ENCODE measurements at regions not wholly inside any gene's neighbourhood (a gene's known extent, or its start where the extent isn't known, plus 50 kb on each side); places are given as distances from the start of the nearest gene placed in this dataset.

GRCh38 chr10:120369856-120370276 lies 87.2 kb upstream of the PLPP4 start:
- Histone ChIP-seq H3K9ac (ENCODE audit: low read length) (no peak overlapping the region), H3K4me3 (ENCODE audit: control extremely low read depth in 1 of 5, extremely low read depth in 1 of 5, insufficient read depth in 1 of 5, low read depth in 2 of 5, low read length in 4 of 5) (no peak overlapping the region), H3K36me3 (replicated peaks in 1 of 2; ENCODE audit: control extremely low read depth in 1 of 2, control insufficient read depth in 1 of 2, extremely low read depth in 1 of 2, insufficient read depth in 2 of 2, low read length in 1 of 2) (no peaks in the 10 kb centered on the region), H3K4me2 (replicated peaks; ENCODE audit: low read depth, low read length, poor library complexity, severe bottlenecking) (no peak overlapping the region), H4K20me1 (ENCODE audit: control insufficient read depth, insufficient read depth, low read length, poor library complexity, severe bottlenecking) (no peaks in the 10 kb centered on the region), H3K4me1 (ENCODE audit: control insufficient read depth in 2 of 2, insufficient read depth in 2 of 2, low read length in 2 of 2) (no peaks in the 10 kb centered on the region), H3K9me3 (ENCODE audit: control extremely low read depth in 1 of 3, control insufficient read depth in 2 of 3, insufficient read depth in 1 of 3, low read length in 2 of 3) (no peaks in the 10 kb centered on the region), H3K79me2 (ENCODE audit: control insufficient read depth, insufficient read depth, low read length) (no peaks in the 10 kb centered on the region), H3K27ac (ENCODE audit: low read length in 2 of 2) (no peak overlapping the region), H2AFZ (ENCODE audit: insufficient read depth, low read depth, low read length, poor library complexity, severe bottlenecking) (no peak overlapping the region), H3K27me3 (replicated peaks in 1 of 4; ENCODE audit: control extremely low read depth in 1 of 4, control insufficient read depth in 3 of 4, insufficient read depth in 4 of 4, low read length in 3 of 4) (no peaks in the 10 kb centered on the region)
- POLR2A ChIA-PET: no interaction called here
- WGBS (ENCODE audit: insufficient coverage): no CpG with 5 or more reads among the region's 2 CpGs
- ATAC-seq (ENCODE audit: low read depth) (no peak), DNase-seq (no peak)
- intact Hi-C loops (cut with micrococcal nuclease): no loop called here
- Mint-ChIP-seq H3K4me3 (no peak overlapping the region), H3K27ac (no peak overlapping the region), H3K27me3 (peaks cover 8% of the 10 kb centered on the region), H3K4me1 (no peaks in the 10 kb centered on the region), H3K9me3 (ENCODE audit: insufficient read depth) (no peaks in the 10 kb centered on the region)
- TF ChIP-seq, protein P1, sequence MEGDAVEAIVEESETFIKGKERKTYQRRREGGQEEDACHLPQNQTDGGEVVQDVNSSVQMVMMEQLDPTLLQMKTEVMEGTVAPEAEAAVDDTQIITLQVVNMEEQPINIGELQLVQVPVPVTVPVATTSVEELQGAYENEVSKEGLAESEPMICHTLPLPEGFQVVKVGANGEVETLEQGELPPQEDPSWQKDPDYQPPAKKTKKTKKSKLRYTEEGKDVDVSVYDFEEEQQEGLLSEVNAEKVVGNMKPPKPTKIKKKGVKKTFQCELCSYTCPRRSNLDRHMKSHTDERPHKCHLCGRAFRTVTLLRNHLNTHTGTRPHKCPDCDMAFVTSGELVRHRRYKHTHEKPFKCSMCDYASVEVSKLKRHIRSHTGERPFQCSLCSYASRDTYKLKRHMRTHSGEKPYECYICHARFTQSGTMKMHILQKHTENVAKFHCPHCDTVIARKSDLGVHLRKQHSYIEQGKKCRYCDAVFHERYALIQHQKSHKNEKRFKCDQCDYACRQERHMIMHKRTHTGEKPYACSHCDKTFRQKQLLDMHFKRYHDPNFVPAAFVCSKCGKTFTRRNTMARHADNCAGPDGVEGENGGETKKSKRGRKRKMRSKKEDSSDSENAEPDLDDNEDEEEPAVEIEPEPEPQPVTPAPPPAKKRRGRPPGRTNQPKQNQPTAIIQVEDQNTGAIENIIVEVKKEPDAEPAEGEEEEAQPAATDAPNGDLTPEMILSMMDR (IDR thresholded peaks at IDR 0.05): no peak
- TF ChIP-seq EZH2 (IDR thresholded peaks at IDR 0.05; ENCODE audit: borderline replicate concordance, insufficient read depth, low read depth, low read length, poor library complexity, severe bottlenecking): no peak
- CTCF ChIA-PET: interaction anchor here (0.7 kb wide), 1 partner anchor 33 kb away, joined by 3 read pairs; no protein-coding TSS in a partner anchor

GRCh38 chr10:120371856-120372255 lies 85.2 kb upstream of the PLPP4 start:
- Histone ChIP-seq H4K20me1 (ENCODE audit: control insufficient read depth, insufficient read depth, low read length, poor library complexity, severe bottlenecking) (no peaks in the 10 kb centered on the region), H3K36me3 (replicated peaks in 1 of 2; ENCODE audit: control extremely low read depth in 1 of 2, control insufficient read depth in 1 of 2, extremely low read depth in 1 of 2, insufficient read depth in 2 of 2, low read length in 1 of 2) (no peaks in the 10 kb centered on the region), H3K27me3 (replicated peaks in 1 of 4; ENCODE audit: control extremely low read depth in 1 of 4, control insufficient read depth in 3 of 4, insufficient read depth in 4 of 4, low read length in 3 of 4) (no peaks in the 10 kb centered on the region), H3K4me1 (ENCODE audit: control insufficient read depth in 2 of 2, insufficient read depth in 2 of 2, low read length in 2 of 2) (no peaks in the 10 kb centered on the region), H3K79me2 (ENCODE audit: control insufficient read depth, insufficient read depth, low read length) (no peaks in the 10 kb centered on the region), H3K27ac (ENCODE audit: low read length in 2 of 2) (no peak overlapping the region), H3K4me2 (replicated peaks; ENCODE audit: low read depth, low read length, poor library complexity, severe bottlenecking) (no peak overlapping the region), H2AFZ (ENCODE audit: insufficient read depth, low read depth, low read length, poor library complexity, severe bottlenecking) (no peak overlapping the region), H3K9me3 (ENCODE audit: control extremely low read depth in 1 of 3, control insufficient read depth in 2 of 3, insufficient read depth in 1 of 3, low read length in 2 of 3) (no peaks in the 10 kb centered on the region), H3K4me3 (ENCODE audit: control extremely low read depth in 1 of 5, extremely low read depth in 1 of 5, insufficient read depth in 1 of 5, low read depth in 2 of 5, low read length in 4 of 5) (no peak overlapping the region), H3K9ac (ENCODE audit: low read length) (no peak overlapping the region)
- no peak overlapping the region for H3K27ac Mint-ChIP-seq
- peaks cover 8% of the 10 kb centered on the region for H3K27me3 Mint-ChIP-seq
- no CpG with 5 or more reads among the region's 4 CpGs for WGBS (ENCODE audit: insufficient coverage)
- ChIA-PET POLR2A (no interaction called here), CTCF (no interaction called here)
- intact Hi-C loops (cut with micrococcal nuclease): no loop called here
- H3K4me1 Mint-ChIP-seq: no peaks in the 10 kb centered on the region
- TF ChIP-seq, protein P1 (IDR thresholded peaks at IDR 0.05): no peak
- no peak for TF ChIP-seq EZH2 (IDR thresholded peaks at IDR 0.05; ENCODE audit: borderline replicate concordance, insufficient read depth, low read depth, low read length, poor library complexity, severe bottlenecking)
- ATAC-seq (ENCODE audit: low read depth): no peak
- DNase-seq: no peak
- H3K4me3 Mint-ChIP-seq: no peak overlapping the region
- H3K9me3 Mint-ChIP-seq (ENCODE audit: insufficient read depth): no peaks in the 10 kb centered on the region
